ENCODE measurements at regions not wholly inside any gene's neighbourhood (a gene's known extent, or its start where the extent isn't known, plus 50 kb on each side); places are given as distances from the start of the nearest gene placed in this dataset.
"Not testable (repeated sequence)": the region's sequence is repeated elsewhere in the genome, so short reads cannot be mapped to it uniquely, and the experiment has no call there.

DNA sequence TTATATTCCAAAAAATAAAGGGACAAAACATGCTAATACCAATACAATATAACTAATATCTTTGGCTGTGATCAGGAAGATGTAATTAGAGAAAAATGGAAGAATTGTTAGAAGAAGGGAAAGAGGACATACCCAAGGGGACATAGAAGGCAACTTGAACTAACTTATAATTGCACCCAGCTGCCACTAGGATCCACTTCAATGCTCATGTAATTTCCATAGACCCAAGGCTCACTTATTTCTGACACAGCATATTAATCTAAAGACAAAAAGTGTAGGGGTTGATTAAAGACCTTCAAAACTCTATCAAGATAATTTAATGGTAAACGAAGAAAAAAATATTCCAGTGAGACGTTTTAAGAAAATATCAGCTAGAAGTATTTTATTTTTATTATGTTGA, 396.0 kb upstream of the ADGRB3 start:
- DNase-seq (ENCODE audit: low read depth in 4 of 4, low spot score in 3 of 4) = no peak

DNA sequence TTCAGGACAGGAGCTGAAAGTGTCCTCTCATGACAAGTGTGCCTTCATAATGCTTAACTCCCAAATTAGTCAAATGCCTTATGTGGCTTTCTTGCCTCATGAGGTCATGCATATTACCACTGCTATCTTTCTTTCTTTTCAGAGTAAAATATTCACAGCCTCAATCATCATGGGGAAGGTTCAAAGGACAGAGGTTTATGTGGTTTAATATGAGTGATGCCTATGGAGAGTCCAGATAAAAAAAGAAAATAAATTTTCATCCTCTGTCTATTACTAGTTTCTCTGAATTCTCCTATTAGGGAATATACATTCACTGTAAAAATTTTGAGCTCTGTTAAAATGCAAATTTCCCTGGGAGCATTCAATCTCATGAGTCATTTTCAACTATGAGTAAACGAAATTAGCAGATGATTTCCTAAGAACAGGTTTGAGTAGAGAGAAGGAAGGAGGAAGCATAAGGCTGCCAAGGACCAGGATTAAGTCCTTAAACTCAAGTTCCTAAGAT, 396.9 kb upstream of the ADGRB3 start:
- no peak for DNase-seq (ENCODE audit: low read depth in 4 of 4, low spot score in 3 of 4)

DNA sequence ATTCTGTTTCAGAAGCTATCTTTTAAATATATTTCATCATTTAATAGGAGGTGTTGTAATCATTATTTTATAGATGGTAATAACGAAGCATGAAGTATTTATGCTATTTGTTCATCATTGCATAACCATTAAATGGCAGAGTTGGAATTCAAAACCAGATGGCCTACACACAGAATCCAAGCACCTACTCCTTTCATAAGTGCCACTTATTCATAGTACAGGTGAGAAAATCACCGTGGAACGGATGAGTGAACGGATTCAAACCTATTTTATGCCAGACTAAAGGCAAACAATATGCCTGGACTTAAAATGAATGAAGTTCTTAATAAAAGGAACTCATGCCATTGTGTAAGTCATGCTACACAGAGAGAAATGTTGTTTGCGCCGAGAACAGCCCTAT, 397.9 kb upstream of the ADGRB3 start:
- no peak for DNase-seq (ENCODE audit: low read depth in 4 of 4, low spot score in 3 of 4)

DNA sequence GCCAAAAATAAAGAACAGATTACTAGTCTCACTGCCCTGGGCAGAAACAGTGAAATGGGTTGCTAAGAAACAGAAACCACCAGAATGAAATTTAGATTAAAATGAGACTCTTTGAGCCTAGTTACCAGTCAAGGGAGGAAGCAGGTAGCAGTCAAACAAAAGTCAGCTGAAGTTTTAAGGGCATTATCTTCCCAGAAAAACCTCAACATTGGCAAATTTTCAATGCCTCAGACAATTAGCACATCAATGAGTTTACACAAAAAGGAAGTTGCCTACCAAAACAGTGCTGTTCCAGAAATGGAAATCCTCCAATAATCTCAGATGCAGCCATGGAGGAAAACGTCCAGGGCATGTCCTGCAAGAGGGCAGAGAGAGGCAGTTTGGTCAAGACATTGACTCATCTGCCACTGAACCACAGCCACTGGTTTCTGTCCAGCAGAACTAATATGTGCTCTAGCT, 399.7 kb upstream of the ADGRB3 start:
- DNase-seq (ENCODE audit: low read depth in 4 of 4, low spot score in 3 of 4) = no peak

DNA sequence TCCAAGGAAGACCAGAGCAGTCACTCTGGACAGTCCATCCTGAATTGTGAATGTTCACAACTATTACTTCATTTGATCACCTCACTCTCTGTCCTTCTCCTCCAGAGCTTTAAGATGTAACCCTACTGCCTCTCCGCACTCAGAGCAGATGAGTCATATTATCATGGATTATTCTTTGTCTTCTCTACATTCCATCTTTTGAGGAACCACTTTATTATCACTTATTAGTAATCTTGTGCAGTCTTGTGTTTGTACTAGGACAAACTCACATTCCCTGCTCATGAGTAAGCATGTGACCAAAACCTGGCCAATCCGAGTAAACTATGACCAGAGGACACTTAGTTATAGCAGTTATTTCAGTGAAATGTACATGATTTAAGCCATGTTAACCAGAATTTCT, 401.5 kb upstream of the ADGRB3 start:
- DNase-seq (ENCODE audit: low read depth in 4 of 4, low spot score in 3 of 4) = no peak

DNA sequence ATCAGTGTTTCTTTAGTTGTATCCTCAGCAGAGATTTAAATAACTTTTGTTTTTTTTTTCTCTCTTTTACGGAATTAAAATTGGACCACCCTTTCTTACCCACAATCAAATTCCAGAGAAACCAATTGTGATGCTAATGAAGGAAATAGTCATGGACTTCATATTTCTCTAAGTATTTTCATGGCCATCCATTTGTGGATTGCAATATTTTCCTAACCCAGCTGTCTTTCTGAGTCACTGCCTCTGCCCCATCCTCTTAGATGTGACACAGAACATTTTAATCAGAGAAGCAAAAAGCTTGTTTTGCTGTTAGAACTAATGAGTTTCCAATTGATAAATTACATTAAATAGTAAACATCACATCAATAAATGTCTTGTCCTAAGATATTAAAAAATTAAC, 405.5 kb upstream of the ADGRB3 start:
- DNase-seq (ENCODE audit: low read depth in 4 of 4, low spot score in 3 of 4) = no peak

DNA sequence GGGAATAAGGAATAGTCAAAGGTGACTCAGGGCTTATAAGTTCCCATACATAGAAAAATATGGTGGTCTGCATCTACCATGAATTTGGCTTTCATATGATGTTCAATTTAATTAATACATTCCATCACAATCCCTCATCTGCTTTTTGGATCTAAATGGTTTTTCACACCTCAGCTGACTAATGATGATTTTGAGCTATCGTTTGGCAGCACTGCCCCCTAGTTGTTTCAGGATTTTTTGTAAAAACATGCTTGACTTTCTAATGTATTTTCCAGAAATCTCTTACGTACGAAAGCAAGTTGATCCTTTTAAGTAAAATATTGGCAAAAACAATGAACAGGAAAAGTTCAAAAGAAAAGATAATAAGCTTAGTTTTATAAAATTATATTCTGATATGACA, 408.6 kb upstream of the ADGRB3 start:
- DNase-seq (ENCODE audit: low read depth in 4 of 4, low spot score in 3 of 4) = no peak

DNA sequence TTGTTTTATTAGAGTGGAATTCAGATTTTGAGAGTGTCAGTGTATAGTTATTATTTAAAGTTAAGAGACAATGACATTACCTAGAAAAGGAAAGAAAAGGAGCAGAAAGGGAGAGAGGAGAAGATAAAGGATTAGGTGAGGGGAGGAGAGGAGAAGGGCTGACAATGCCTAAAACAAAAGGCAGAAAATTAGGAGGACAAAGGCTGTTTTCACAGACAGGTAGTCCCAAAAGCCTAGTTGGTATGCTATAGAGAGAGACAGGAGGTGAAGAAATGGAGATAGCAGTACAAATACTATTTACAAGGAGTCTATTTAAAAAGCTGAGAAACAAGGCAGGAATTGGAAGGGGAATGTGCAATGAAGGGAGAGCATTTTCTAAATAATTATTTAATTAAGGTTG, 409.4 kb upstream of the ADGRB3 start:
- DNase-seq (ENCODE audit: low read depth in 4 of 4, low spot score in 3 of 4) = no peak

DNA sequence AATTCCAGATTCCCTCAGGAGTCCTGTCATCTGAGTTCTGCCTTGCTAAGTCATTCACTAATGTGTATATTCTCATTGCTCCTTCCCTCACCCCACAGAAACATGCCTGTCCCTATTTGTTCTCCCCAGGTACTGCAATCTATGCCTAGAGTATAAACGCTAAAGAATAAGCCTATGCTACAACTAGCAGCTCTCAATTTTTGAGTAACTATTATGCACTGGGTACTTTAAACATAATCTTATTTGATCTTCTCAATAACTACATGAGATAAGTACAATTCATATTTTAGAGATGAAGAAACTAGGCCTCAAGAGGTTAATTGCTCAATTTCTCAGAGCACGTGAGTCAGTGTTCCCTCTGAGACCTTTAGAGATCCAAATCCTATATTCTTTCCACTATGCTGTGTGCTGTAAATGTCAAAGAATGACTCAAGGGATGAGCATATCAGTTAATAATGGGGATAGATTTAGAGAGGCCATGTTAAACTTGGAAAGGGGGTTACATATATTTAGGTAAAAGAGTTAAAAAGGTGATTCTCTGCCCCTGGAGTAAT, 423.8 kb upstream of the ADGRB3 start:
- DNase-seq (ENCODE audit: low read depth in 4 of 4, low spot score in 3 of 4) = no peak

DNA sequence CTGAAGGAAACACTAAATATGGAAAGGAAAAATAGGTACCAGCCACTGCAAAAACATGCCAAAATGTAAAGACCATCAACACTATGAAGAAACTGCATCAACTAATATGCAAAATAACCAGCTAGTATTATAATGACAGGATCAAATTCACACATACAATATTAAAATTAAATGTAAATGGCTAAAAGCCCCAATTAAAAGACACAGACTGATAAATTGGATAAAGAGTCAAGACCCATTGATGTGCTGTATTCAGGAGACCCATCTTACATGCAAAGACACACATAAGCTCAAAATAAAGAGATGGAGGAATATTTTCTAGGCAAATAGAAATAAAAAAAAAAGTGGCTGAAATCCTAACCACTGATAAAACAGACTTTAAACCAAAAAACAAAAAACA, 427.5 kb upstream of the ADGRB3 start:
- not testable (repeated sequence) for DNase-seq (ENCODE audit: low read depth in 4 of 4, low spot score in 3 of 4)

DNA sequence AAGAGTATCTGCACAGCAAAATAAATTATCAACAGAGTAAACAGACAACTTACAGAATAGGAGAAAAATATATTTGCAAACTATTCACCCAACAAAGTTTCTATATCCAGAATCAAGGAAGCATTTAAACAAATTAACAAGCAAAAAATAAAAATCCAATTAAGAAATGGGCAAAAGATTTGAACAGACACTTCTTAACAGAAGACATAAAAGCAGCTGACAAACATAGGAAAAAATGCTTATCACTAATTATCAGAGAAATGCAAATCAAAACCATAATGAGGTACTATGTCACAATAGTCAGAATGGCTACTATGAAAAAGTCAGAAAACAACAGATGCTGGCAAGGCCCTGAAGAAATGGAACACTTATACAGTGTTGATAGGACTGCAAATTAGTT, 434.2 kb upstream of the ADGRB3 start:
- no peak for DNase-seq (ENCODE audit: low read depth in 4 of 4, low spot score in 3 of 4)

DNA sequence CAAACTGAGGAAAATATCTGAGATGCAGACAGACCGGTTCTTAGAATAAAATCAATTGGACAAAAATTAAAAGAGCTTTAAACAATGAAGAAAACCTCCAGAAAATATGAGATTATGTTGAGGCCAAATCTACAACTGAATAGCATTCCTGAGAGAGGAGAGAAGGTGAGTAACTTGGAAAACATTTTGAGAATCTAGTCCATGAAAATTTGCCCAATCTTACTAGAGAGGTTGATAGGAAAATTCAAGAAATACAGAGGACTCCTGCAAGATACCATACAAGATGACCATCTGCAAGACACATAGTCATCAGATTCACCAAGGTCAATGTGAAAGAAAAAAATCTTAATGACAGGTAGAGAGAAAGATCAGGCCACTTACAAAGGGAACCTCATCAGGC, 437.7 kb upstream of the ADGRB3 start:
- DNase-seq (ENCODE audit: low read depth in 4 of 4, low spot score in 3 of 4) = no peak

DNA sequence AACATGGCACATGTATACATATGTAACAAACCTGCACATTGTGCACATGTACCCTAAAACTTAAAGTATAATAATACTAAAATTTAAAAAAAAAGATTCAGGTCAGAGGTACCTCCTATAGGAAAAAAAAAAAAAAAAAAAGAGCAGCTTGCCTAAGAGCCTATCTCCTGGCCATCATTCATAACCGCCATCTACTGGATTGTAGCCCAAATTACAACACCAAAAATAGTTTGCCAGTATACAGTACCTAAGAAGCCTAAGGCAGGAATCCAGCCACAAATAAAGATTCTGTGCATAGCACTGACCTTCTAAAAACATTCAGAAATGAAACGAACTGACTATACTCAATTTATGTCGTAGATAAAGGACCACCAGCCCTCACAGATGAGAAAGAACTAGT, 438.4 kb upstream of the ADGRB3 start:
- DNase-seq (ENCODE audit: low read depth in 4 of 4, low spot score in 3 of 4) = no peak

DNA sequence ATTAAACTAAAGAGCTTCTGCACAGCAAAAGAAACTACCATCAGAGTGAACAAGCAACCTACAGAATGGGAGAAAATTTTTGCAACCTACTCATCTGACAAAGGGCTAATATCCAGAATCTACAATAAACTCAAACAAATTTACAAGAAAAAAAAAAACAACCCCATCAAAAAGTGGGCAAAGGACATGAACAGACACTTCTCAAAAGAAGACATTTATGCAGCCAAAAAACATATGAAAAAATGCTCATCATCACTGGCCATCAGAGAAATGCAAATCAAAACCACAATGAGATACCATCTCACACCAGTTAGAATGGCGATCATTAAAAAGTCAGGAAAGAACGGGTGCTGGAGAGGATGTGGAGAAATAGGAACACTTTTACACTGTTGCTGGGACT, 439.3 kb upstream of the ADGRB3 start:
- not testable (repeated sequence) for DNase-seq (ENCODE audit: low read depth in 4 of 4, low spot score in 3 of 4)

DNA sequence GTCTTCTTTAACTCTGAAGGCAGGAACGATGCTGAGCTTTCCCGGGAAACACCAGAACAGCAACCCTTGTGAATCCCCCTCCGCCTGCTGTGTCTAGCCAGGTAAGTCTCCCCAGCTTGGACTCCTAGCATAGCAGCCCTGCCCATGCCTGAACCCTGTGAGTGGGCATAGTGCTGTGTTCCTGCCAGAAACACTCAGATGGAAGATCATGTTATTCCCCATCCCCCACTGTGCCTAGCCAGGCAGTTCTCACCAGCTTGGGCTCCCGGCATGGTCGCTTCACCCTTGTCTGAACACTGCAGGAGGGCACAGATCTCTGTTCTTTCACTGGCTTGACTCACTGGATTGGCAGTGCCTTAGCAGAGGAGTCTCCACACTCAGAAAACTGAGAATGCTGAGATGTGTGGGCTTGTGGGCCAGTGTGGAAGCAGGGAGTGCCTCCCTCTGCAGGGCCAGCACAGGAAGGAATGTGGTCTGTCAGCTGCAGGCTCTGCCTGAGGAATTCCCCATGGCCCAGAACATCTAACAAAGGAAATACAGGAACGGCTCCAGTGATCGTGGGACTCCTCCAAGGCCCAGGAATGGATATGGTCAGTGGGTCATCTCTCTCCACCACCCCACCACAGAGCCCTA, 440.1 kb upstream of the ADGRB3 start:
- DNase-seq (ENCODE audit: low read depth in 4 of 4, low spot score in 3 of 4) = no peak

DNA sequence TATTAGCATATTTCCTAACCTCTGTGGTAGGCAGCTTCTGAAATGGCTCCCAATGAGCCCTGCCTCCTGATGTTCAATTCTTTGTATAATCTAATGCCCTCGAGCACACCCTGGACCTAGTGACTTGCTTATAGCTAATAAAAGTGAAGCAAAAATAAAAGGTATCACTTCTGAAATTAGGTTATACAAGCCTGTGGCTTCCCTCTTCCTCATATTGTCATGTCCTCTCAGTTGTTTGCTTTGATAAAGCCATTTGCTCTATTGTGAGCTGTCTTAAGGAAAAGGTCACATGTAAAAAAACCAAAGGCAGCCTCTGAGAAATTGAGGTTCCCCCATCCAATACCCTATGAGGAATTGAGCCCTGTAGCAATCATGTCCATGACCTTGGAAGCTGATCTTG, 442.1 kb upstream of the ADGRB3 start:
- DNase-seq (ENCODE audit: low read depth in 4 of 4, low spot score in 3 of 4) = no peak

DNA sequence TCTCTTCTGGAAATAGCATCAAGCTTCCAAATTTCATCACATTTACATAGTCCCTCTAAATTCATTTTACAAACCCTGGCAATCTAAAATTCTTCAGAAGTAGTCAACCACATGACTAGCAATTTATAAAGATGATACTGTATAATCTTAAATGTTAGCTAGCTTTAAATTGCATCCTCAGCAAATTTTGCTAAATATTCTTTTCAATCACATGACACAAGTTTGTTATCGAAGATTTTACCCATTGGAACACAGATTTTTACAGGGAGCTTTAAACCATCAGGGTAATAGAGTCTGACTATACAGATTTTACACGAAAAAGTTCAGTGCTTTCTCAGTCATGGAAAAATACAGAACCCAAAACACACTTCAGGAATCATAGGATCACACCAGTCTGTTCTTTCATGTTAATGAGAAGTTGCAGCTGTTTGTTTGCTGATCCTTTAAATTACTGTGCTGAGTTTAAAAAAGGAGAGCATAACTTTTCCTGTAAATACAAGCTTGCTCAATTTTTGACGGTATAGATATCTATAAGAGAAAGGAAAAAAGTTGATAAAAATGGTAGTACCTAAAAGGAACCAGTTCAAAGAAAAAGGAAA, 445.8 kb upstream of the ADGRB3 start:
- DNase-seq (ENCODE audit: low read depth in 4 of 4, low spot score in 3 of 4) = no peak

DNA sequence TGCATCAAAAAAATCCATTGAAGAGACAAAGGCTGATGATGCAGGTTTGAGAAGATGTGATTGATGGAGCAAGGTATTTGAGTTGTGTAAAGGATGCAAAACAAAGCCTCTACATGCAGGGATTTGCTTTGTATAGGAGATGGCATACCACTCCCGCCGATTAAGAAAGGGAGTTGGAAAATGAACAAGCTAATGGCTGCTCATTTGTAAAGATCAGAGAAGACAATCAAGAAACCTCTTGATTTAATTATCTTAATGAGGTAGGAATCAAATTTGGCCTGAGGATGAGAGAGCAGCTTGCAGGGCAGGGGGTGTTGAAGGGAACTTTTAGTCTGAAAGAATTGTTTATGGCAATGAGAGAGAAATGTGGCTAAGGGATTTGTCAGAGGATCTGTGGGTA, 448.2 kb upstream of the ADGRB3 start:
- no peak for DNase-seq (ENCODE audit: low read depth in 4 of 4, low spot score in 3 of 4)

DNA sequence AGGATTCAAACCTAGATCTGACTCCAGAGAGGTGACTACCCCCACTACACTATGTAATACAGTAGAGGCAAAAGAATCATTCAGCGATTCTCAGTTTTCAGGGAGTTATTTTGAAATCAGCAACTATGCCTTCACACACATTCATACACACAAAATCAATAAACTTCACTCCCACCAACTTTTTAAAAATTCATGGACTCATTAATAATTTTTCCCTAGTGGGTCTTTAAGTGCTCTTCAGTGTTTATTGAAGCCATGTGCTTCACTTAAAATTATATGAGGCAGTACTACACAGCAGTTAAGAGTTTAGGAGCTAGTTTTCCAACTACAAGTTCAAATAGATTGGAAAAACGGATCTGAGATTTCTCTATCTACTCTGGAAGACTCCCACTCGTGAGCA, 452.7 kb upstream of the ADGRB3 start:
- DNase-seq (ENCODE audit: low read depth in 4 of 4, low spot score in 3 of 4) = no peak

DNA sequence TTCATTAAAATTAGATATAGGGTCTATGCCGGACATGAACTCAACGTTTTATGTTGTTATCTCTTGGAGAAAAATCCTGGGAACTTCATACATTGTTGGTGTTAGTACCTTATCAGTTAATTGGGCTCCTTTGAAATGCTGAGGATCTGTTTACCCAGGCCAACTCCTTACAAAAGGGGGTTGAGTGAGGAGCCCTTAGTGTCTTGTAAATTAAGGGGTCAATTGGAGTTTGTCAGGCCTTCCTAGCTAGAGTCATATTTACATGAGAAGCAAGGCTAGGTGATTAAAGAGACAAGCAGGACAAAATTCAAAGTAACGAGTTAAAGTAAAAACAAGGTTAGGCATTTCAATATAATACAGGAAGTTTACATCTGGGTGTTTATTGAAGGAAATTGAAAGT, 454.1 kb upstream of the ADGRB3 start:
- not testable (repeated sequence) for DNase-seq (ENCODE audit: low read depth in 4 of 4, low spot score in 3 of 4)

DNA sequence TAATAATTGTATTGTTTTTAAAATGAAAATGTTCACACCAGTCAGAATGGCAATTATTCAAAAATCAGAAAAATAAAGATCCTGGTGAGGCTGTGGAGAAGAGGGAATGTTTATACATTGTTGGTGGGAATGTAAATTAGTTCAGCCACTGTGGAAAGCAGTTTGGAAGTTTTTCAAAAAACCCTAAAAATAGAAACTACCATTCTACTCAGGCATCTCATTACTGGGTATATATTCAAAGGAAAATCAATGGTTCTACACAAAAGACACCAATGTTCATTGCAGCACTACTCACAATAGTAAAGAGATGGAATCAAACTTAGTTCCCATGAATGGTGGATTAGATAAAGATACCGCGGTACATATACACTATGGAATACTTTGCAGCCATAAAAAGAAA, 461.5 kb upstream of the ADGRB3 start:
- no peak for DNase-seq (ENCODE audit: low read depth in 4 of 4, low spot score in 3 of 4)

DNA sequence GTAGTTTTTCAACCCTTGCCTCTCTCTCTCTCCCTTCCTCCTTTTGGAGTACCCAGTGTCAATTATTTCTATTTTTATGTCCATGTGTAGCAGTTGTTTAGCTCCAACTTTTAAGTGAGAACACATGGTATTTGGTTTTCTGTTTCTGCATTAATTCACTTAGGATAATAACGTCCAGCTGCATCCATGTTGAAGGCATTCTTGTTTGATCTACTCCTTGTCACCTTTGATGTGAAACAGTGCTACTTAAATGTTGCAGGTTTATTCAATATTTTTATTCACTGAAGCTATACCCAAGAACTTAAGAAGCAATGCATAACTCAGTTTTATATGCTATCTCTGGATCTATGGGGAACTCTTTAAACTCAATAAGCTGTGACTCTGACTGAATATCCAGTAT, 465.2 kb upstream of the ADGRB3 start:
- no peak for DNase-seq (ENCODE audit: low read depth in 4 of 4, low spot score in 3 of 4)
